K562 (cell line): ENCODE measurements at regions not wholly inside any gene's neighbourhood (a gene's known extent, or its start where the extent isn't known, plus 50 kb on each side); places are given as distances from the start of the nearest gene placed in this dataset.

Experiments
- ATAC-seq: fragments of 200-7000 bp; cut with Tn5 transposase; 3 replicates; pipeline ENCODE4 v1.9.1; 2020; ENCODE audit warnings: moderate library complexity
- BruUV-seq: library from RNA; stranded (reverse); fragments of 400-500 nt; replicated peaks from 2 replicates; lab custom pipeline; 2021; lab: Mats Ljungman, UMichigan
- CTCF ChIA-PET: fragments of 300-600 bp; formaldehyde crosslinking; extraction: SDS; loops from one replicate; lab custom pipeline; 2021; ENCODE audit warnings: low intra/inter-chr PET ratio; lab: Yijun Ruan, JAX
- POLR2A ChIA-PET: fragments of 300-600, 350-650 bp; sonication (Branson Sonifier 250); formaldehyde crosslinking; extraction: SDS; loops from one replicate; lab custom pipeline; 2021; ENCODE audit warnings: antibody characterized with exemption, inconsistent platforms; lab: Yijun Ruan, JAX
- DNase-seq, 4 experiments: peaks; one replicate each; pipeline versions ENCODE4 v3.0.0 to v3.0.0-alpha.2; 2011 to 2018; ENCODE audit warnings: low spot score in 3 of 4, mixed read lengths in 3 of 4; ENCODE audit errors: extremely low read depth in 1 of 4
- FAIRE-seq: peaks from 2 replicates; lab custom pipeline; 2011; peaks lifted over from hg19 to GRCh38; lab: Jason Lieb, UNC
- H2AFZ ChIP-seq: 2 replicates; pipeline ENCODE4 v1.6.0; 2011; ENCODE audit warnings: low read depth, low read length, control low read depth, inconsistent platforms
- H3K27ac ChIP-seq: fragments of 200-600 bp; 3 replicates; pipeline ENCODE4 v1.8.0; 2011; ENCODE audit warnings: low read depth, mild to moderate bottlenecking, control low read depth, inconsistent platforms, low read length, moderate library complexity, mixed read lengths; ENCODE audit errors: extremely low read depth
- H3K27me3 ChIP-seq, 2 experiments: fragments of 300-600 bp in 1 of 2; 2 replicates in 1 of 2; 3 replicates in 1 of 2; pipeline versions ENCODE4 v1.6.0 to v1.8.0; 2011; ENCODE audit warnings: inconsistent platforms in 2 of 2, low read length in 2 of 2, mild to moderate bottlenecking in 1 of 2, mixed read lengths in 1 of 2, moderate library complexity in 1 of 2; ENCODE audit not compliant: control insufficient read depth in 2 of 2, insufficient read depth in 2 of 2
- H3K36me3 ChIP-seq: fragments of 300-600 bp; 3 replicates; pipeline ENCODE4 v1.8.0; 2011; ENCODE audit warnings: mild to moderate bottlenecking, low read length, inconsistent platforms; ENCODE audit not compliant: control insufficient read depth, insufficient read depth
- H3K4me1 ChIP-seq, 2 experiments: fragments of 200-600 bp in 1 of 2; replicated peaks in 1 of 2; 2 replicates in 1 of 2; 3 replicates in 1 of 2; pipeline versions ENCODE4 v1.5.1 to v1.8.0; 2011; ENCODE audit warnings: inconsistent platforms in 2 of 2, low read length in 2 of 2, mild to moderate bottlenecking in 1 of 2, mixed read lengths in 1 of 2, moderate library complexity in 1 of 2; ENCODE audit not compliant: control insufficient read depth in 2 of 2, insufficient read depth in 2 of 2
- H3K4me2 ChIP-seq: 2 replicates; pipeline ENCODE4 v1.6.1; 2011; ENCODE audit warnings: low read length, control low read depth, inconsistent platforms, mixed read lengths; ENCODE audit not compliant: insufficient read depth
- H3K4me3 ChIP-seq: fragments of 200-600 bp; sonication (generic), shearing (Covaris generic); 2 replicates; pipeline ENCODE4 v1.5.1; 2016; ENCODE audit warnings: control low read depth, inconsistent platforms
- H3K79me2 ChIP-seq: fragments of 200-600 bp; 3 replicates; pipeline ENCODE4 v1.8.0; 2011; ENCODE audit warnings: low read length, inconsistent platforms; ENCODE audit not compliant: control insufficient read depth, insufficient read depth
- H3K9ac ChIP-seq, 2 experiments: 2 replicates each; pipeline versions ENCODE4 v1.6.0 to v1.6.1; 2011; ENCODE audit warnings: low read depth in 2 of 2, low read length in 2 of 2, control low read depth in 1 of 2, inconsistent platforms in 1 of 2, mild to moderate bottlenecking in 1 of 2, mixed read lengths in 1 of 2; ENCODE audit not compliant: insufficient read depth in 1 of 2
- H3K9me1 ChIP-seq: one replicate; pipeline ENCODE4 v1.6.0; 2011; ENCODE audit warnings: inconsistent platforms, mild to moderate bottlenecking, low read length, moderate library complexity; ENCODE audit not compliant: control insufficient read depth, insufficient read depth
- H3K9me3 ChIP-seq: replicated peaks from 2 replicates; pipeline ENCODE4 v1.5.1; 2011; ENCODE audit warnings: low read depth, low read length, inconsistent platforms; ENCODE audit not compliant: control insufficient read depth, insufficient read depth
- H4K20me1 ChIP-seq: replicated peaks from 2 replicates; pipeline ENCODE4 v1.6.1; 2011; ENCODE audit warnings: low read length, inconsistent platforms, mixed read lengths; ENCODE audit not compliant: control insufficient read depth, insufficient read depth
- ATF2 ChIP-seq: sonication (generic); formaldehyde crosslinking; IDR thresholded peaks from 2 replicates; pipeline ENCODE4 v1.8.1; 2022; ENCODE audit warnings: missing genetic modification reagents
- C11orf30 ChIP-seq: fragments of 450-650 bp; IDR thresholded peaks from 2 replicates; pipeline ENCODE4 v1.6.1; 2016; ENCODE audit warnings: low read depth, mild to moderate bottlenecking
- ELF2 ChIP-seq: fragments of 250-450 bp; sonication (Bioruptor Pico); IDR thresholded peaks from 2 replicates; pipeline ENCODE4 v1.5.0; 2021; ENCODE audit warnings: mild to moderate bottlenecking
- ESRRB ChIP-seq: fragments of 250-450 bp; sonication (Bioruptor Pico); IDR thresholded peaks from 2 replicates; pipeline ENCODE4 v1.5.0; 2020; ENCODE audit warnings: mild to moderate bottlenecking, moderate library complexity, borderline replicate concordance
- KAT7 ChIP-seq: sonication (generic); formaldehyde crosslinking; IDR thresholded peaks from 2 replicates; pipeline ENCODE4 v1.8.0; 2022; ENCODE audit warnings: missing genetic modification reagents, mild to moderate bottlenecking, borderline replicate concordance
- MAFG ChIP-seq: fragments of 450-650 bp; conservative IDR thresholded peaks from 2 replicates; pipeline ENCODE4 v1.6.1; 2016; ENCODE audit warnings: missing genetic modification characterization, missing compliant biosample characterization
- MECOM ChIP-seq: fragments of 250-450 bp; sonication (Bioruptor Pico); IDR thresholded peaks from 2 replicates; pipeline ENCODE4 v1.8.0; 2022; ENCODE audit warnings: inconsistent platforms
- PYGO2 ChIP-seq: fragments of 450-650 bp; IDR thresholded peaks from 2 replicates; pipeline ENCODE4 v1.6.1; 2016; ENCODE audit warnings: mild to moderate bottlenecking, missing genetic modification characterization, moderate library complexity, missing compliant biosample characterization
- TARDBP ChIP-seq: fragments of 450-650 bp; IDR thresholded peaks from 2 replicates; pipeline ENCODE4 v1.6.1; 2016
- TEAD1 ChIP-seq, 2 experiments: fragments of 450-650 bp in 1 of 2; sonication (generic) in 1 of 2; formaldehyde crosslinking; IDR thresholded peaks; 2 replicates each; pipeline versions ENCODE4 v1.4.0 to v1.8.0; 2020 to 2022; ENCODE audit warnings: mild to moderate bottlenecking in 2 of 2, missing genetic modification reagents in 1 of 2
- U2AF2 ChIP-seq: fragments of 200-400 bp; formaldehyde crosslinking; optimal IDR thresholded peaks from 2 replicates; pipeline ENCODE3; 2017; ENCODE audit warnings: low read depth, mild to moderate bottlenecking, low read length
- ZBTB1 ChIP-seq: sonication (generic); formaldehyde crosslinking; IDR thresholded peaks from 2 replicates; pipeline ENCODE4 v1.8.1; 2023; ENCODE audit warnings: missing genetic modification reagents, low read depth, mild to moderate bottlenecking, borderline replicate concordance
- ZNF175 ChIP-seq: fragments of 200-800 bp; sonication (Bioruptor generic); IDR thresholded peaks from 2 replicates; pipeline ENCODE4 v1.6.1; 2016; ENCODE audit warnings: low read depth, mild to moderate bottlenecking, missing genetic modification characterization, missing compliant biosample characterization
- ZNF212 ChIP-seq: fragments of 450-650 bp; formaldehyde crosslinking; IDR thresholded peaks from 2 replicates; pipeline ENCODE4 v1.4.0; 2020; ENCODE audit warnings: mild to moderate bottlenecking
- ZNF316 ChIP-seq: fragments of 450-650 bp; IDR thresholded peaks from 2 replicates; pipeline ENCODE4 v1.6.1; 2016
- ZNF449 ChIP-seq: fragments of 250-450 bp; sonication (Bioruptor Pico); IDR thresholded peaks from 2 replicates; pipeline ENCODE4 v1.8.0; 2022; ENCODE audit warnings: moderate library complexity, mild to moderate bottlenecking, inconsistent platforms
- WGBS: fragments of 100-300 bp; shearing (Covaris generic); methylation state at CpG from one replicate; pipeline ENCODE4 v1.1.6; 2016; ENCODE audit warnings: low coverage, mixed read lengths; ENCODE audit not compliant: insufficient coverage; ENCODE audit errors: missing lambda C conversion rate; 5-methylcytosine and 5-hydroxymethylcytosine counted together
- in situ Hi-C: fragments of 300-500 bp; cut with MboI; formaldehyde crosslinking; loops from 4 replicates; pipeline ENCODE4 v1.15.0; 2018; ENCODE audit warnings: inconsistent platforms, mixed read lengths
- intact Hi-C: fragments of 100-400 bp; cut with micrococcal nuclease; formaldehyde crosslinking; loops from 2 replicates; pipeline ENCODE4 v1.14.2; 2022

DNA sequence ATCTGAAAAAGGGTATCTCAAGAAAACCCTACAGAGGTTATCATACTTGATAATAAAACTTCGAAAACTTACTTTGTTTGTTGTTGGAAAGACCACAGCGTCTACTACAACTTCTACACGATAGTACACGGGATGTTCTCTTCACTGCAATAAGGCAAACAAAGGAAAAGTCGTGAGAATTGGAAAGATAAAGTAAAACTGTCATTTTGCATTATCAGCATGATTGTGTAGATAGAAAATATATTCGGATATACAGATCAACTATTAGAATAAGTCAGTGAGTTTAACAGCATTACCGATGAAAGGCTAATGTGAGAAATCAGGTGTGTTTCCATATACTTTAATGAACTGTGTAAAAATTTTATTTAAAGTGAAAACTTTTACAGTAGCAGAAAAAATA, 287.4 kb downstream of the KLF6 start:
- Histone ChIP-seq H3K9ac (no peak overlapping the region), H3K27me3 (peaks cover 7 to 24% of the 10 kb centered on the region in 2 experiments; a peak in 4 of 5 replicates), H3K79me2 (no peaks in the 10 kb centered on the region), H3K9me3 (no peaks in the 10 kb centered on the region), H4K20me1 (no peaks in the 10 kb centered on the region), H3K4me1 (no peaks in the 10 kb centered on the region), H3K36me3 (no peaks in the 10 kb centered on the region), H3K9me1 (no peaks in the 10 kb centered on the region), H3K4me3 (no peak overlapping the region), H2AFZ (no peak overlapping the region), H3K4me2 (no peak overlapping the region), H3K27ac (no peak overlapping the region)
- intact Hi-C loops (no loop called here), in situ Hi-C loops (no loop called here)
- CTCF ChIA-PET: no interaction called here
- POLR2A ChIA-PET: no interaction called here
- TF ChIP-seq C11orf30 (peak; percentile 49; the same call in 1 of the 2 replicates), MAFG (tag) (peak; percentile 22; the same call in 1 of the 2 replicates), ZNF212 (no peak), MECOM (CRISPR knock-in tag) (no peak), ZNF316 (peak; percentile 76)
- FAIRE-seq: no peak
- BruUV-seq: no TSS peak
- no peak for ATAC-seq
- no peak for DNase-seq
- under 1% methylated on average over 7 of the region's 7 CpGs for WGBS

DNA sequence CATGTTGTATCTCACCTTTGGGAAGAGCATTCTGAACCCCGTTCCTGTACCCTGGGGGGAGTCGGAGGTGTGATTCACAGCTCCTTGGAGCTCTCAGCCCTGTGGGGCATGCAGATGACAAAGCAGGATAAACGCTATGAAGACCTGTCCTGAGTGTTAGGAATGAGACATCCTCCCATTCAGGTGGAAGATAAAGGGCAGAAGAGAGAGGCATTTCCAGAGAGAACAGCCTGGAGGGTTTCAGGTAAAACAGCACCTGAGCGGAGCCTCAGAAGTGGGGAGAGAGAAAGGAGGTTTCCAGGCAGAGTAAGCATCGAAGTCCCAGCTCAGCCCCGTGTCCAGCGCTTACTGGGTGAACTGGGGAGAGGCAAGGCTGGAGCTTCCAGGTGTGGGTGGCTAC, 288.9 kb downstream of the KLF6 start:
- H3K36me3 ChIP-seq: no peaks in the 10 kb centered on the region
- H4K20me1 ChIP-seq: no peaks in the 10 kb centered on the region
- no peaks in the 10 kb centered on the region for H3K9me1 ChIP-seq
- intact Hi-C loops: no loop called here
- no peak for ATAC-seq
- TF ChIP-seq ZNF175 (CRISPR knock-in tag) (no peak), KAT7 (CRISPR knock-in tag) (no peak), ELF2 (no peak), TEAD1 (CRISPR knock-in tag; IDR thresholded peaks at IDR 0.05) (no peak), U2AF2 (no peak), TARDBP (no peak), ESRRB (CRISPR knock-in tag) (no peak), PYGO2 (tag) (no peak), C11orf30 (no peak), ZNF449 (CRISPR knock-in tag) (no peak), ATF2 (CRISPR knock-in tag) (no peak), ZBTB1 (no peak)
- TF ChIP-seq, all 486 proteins: peak for 0
- H3K79me2 ChIP-seq: no peaks in the 10 kb centered on the region
- H3K27me3 ChIP-seq: peaks cover 7 to 24% of the 10 kb centered on the region in 2 experiments; a peak in 4 of 5 replicates
- H3K9ac ChIP-seq: no peak overlapping the region
- H3K4me1 ChIP-seq: no peaks in the 10 kb centered on the region
- 16% methylated on average over 5 of the region's 7 CpGs for WGBS
- in situ Hi-C loops: no loop called here
- H3K27ac ChIP-seq: no peak overlapping the region
- no peak overlapping the region for H2AFZ ChIP-seq
- no peak overlapping the region for H3K4me2 ChIP-seq
- CTCF ChIA-PET: no interaction called here
- no peak overlapping the region for H3K4me3 ChIP-seq
- no peak for FAIRE-seq
- POLR2A ChIA-PET: no interaction called here
- no peak for DNase-seq
- BruUV-seq: no TSS peak
- H3K9me3 ChIP-seq: no peaks in the 10 kb centered on the region
